Left ventricle myocardium inferior (tissue), 1 donor: ENCODE measurements at regions not wholly inside any gene's neighbourhood (a gene's known extent, or its start where the extent isn't known, plus 50 kb on each side); places are given as distances from the start of the nearest gene placed in this dataset.

Experiments
- DNase-seq: peaks from one replicate; pipeline ENCODE4 v3.0.0-alpha.2; 2020
- H3K27ac ChIP-seq: fragments of 200-600 bp; replicated peaks from 2 replicates; pipeline ENCODE4 v1.8.0; 2021
- H3K27me3 ChIP-seq: fragments of 200-600 bp; 2 replicates; pipeline ENCODE4 v1.8.0; 2021; ENCODE audit warnings: low read depth
- H3K36me3 ChIP-seq: fragments of 200-600 bp; 2 replicates; pipeline ENCODE4 v1.8.0; 2021
- H3K4me1 ChIP-seq: fragments of 200-600 bp; 2 replicates; pipeline ENCODE4 v1.8.0; 2021
- H3K4me3 ChIP-seq: fragments of 200-600 bp; 2 replicates; pipeline ENCODE4 v1.8.0; 2021; ENCODE audit warnings: mild to moderate bottlenecking, moderate library complexity
- H3K9me3 ChIP-seq: fragments of 200-600 bp; replicated peaks from 2 replicates; pipeline ENCODE4 v1.8.0; 2021
- intact Hi-C: fragments of 100-400 bp; cut with micrococcal nuclease; formaldehyde crosslinking; loops from one replicate; pipeline ENCODE4 v1.11.0; 2022
- TF ChIP-seq, protein P1 (sequence below): fragments of 200-600 bp; IDR thresholded peaks from 2 replicates; pipeline ENCODE4 v1.8.0; 2021; ENCODE audit warnings: antibody characterized with exemption, mild to moderate bottlenecking, borderline replicate concordance
- donor health status: DM: no; HTN: yes; CAD: no; lungs with severe emphysema.

DNA sequence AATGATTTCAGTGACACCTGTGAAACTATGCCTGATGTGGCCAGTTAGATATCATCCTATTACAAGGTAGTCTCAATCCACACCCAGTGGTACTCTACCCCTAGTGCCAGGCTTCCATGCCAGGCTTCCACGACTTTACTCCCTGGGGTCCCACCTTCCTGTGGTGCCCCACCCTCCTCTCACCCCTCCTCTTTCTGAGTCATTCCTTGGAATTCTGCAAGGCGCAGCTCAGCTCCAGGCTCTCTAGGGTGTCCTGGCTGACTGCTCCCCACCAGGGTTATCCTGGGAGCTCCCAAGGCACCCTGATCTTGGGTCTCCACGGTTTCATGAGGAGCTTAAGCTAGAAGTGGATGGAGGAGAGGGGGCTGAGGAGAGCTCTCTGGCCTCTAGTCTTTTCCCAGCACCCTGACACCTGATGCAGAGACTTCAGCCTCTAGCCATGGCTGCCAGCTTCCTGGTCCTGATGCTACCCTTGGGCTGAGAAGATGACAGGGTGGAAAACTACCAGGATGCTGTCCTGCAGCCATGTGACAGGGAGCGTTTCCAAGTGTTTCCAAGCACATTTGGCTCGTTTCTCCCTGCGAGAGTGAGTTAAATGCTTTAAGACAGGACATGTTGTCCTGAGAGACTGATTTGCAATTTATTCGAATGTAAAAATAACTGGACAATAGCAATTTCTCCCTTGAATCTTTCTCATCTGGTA is 1461.2 kb downstream of the TBC1D22A start:
- Histone ChIP-seq H3K27ac (no peak overlapping the region), H3K4me3 (no peak overlapping the region), H3K36me3 (no peaks in the 10 kb centered on the region), H3K9me3 (peaks cover 22% of the 10 kb centered on the region), H3K27me3 (peaks cover 59% of the 10 kb centered on the region), H3K4me1 (no peaks in the 10 kb centered on the region)
- TF ChIP-seq, protein P1, sequence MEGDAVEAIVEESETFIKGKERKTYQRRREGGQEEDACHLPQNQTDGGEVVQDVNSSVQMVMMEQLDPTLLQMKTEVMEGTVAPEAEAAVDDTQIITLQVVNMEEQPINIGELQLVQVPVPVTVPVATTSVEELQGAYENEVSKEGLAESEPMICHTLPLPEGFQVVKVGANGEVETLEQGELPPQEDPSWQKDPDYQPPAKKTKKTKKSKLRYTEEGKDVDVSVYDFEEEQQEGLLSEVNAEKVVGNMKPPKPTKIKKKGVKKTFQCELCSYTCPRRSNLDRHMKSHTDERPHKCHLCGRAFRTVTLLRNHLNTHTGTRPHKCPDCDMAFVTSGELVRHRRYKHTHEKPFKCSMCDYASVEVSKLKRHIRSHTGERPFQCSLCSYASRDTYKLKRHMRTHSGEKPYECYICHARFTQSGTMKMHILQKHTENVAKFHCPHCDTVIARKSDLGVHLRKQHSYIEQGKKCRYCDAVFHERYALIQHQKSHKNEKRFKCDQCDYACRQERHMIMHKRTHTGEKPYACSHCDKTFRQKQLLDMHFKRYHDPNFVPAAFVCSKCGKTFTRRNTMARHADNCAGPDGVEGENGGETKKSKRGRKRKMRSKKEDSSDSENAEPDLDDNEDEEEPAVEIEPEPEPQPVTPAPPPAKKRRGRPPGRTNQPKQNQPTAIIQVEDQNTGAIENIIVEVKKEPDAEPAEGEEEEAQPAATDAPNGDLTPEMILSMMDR: no peak
- DNase-seq: no peak
- intact Hi-C loops: no loop called here

DNA sequence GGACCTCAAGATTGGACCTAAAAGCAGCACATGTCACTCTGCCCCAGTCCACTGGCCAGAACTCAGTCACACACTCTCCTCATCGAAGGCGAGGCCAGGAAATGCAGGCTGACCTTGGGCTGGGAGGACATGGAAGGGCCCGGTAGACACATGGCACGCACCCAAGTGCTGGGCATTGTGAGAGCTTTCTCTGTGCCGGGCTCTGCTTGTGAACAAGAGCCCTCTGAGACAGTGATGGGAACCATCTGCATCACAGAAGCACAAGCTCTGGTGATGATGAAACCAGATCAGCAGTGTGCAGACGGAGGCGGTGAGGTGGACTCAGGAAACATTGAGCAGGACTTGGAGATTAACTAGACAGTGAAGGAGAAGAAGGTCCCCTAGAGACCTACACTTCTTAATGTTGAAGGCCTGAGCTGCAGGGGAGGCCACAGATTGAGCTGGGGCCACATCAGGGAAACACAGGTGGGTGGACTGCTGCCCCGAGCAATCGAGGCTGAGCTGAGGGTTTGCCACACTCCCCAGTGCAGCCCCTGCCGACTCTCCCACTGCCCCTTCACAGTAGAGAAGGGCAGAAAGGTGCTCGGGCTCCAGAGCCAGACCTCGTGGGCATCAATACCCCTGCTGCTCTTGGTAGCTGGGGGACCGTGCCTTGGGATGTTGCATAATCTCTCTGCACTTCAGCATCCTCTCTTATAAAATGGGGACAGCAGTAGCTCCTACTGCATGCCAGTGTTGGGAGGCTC is 1460.5 kb downstream of the TBC1D22A start:
- no peak overlapping the region for H3K4me3 ChIP-seq
- no peaks in the 10 kb centered on the region for H3K4me1 ChIP-seq
- peaks cover 22% of the 10 kb centered on the region for H3K9me3 ChIP-seq
- DNase-seq: no peak
- H3K27ac ChIP-seq: no peak overlapping the region
- intact Hi-C loops: no loop called here
- TF ChIP-seq, protein P1: no peak
- H3K36me3 ChIP-seq: no peaks in the 10 kb centered on the region
- peaks cover 60% of the 10 kb centered on the region for H3K27me3 ChIP-seq

DNA sequence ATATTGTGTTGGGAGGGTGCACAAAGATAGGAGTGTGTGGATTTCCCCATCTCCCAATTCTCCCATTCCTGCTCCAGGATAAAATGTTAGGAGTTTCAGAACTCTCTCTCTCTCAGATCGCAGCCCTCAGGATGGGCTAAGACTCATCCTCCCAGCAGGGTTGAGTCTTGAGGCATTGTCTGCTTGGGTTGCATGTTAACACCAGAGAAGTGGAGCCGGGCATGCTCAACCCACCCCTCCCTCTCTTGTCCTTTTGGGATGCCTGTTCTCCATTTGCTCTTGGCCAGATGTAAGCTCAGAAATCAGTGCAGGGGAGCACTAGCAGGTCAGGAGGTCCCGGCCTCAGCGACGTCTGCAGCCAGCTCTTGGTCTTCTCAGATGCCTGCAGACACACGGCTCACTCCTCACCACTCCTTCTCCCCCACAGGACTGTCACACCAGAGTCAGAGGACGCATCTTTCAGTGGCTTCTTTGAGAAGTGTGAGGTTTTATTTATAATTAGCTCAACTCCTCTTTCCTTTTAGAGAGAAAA is 1456.5 kb downstream of the TBC1D22A start:
- Histone ChIP-seq H3K27ac (no peak overlapping the region), H3K36me3 (no peaks in the 10 kb centered on the region)
- intact Hi-C loops: no loop called here

DNA sequence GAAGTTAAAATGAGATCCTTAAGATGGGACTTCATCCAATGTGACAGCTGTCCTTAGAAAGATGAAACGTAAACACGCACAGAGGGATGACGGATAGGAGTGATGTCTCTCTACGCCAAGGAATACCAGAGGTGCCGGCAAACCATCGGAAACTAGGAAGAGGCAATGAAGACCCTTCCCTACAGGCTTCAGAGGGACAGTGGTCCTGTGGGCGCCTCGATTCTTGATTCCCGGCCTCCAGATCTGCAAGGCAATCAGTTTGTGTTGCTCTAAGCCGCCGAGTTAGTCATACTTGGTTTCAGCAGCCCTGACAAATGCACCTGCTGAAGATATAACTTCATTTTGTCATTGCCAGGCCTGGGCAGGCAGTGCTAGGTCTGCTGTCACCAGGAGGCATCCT is 1455.1 kb downstream of the TBC1D22A start:
- no peaks in the 10 kb centered on the region for H3K4me1 ChIP-seq
- H3K9me3 ChIP-seq: peaks cover 29% of the 10 kb centered on the region
- peaks cover 51% of the 10 kb centered on the region for H3K27me3 ChIP-seq
- TF ChIP-seq, protein P1: no peak
- DNase-seq: no peak
- no peaks in the 10 kb centered on the region for H3K36me3 ChIP-seq
- intact Hi-C loops: no loop called here
- no peak overlapping the region for H3K27ac ChIP-seq
- no peak overlapping the region for H3K4me3 ChIP-seq

More for the DNA sequence above, 1456.5 kb downstream of the TBC1D22A start:
- Histone ChIP-seq H3K9me3 (peaks cover 29% of the 10 kb centered on the region), H3K4me1 (no peaks in the 10 kb centered on the region), H3K4me3 (no peak overlapping the region), H3K27me3 (peaks cover 48% of the 10 kb centered on the region)
- DNase-seq: no peak
- TF ChIP-seq, protein P1: no peak

DNA sequence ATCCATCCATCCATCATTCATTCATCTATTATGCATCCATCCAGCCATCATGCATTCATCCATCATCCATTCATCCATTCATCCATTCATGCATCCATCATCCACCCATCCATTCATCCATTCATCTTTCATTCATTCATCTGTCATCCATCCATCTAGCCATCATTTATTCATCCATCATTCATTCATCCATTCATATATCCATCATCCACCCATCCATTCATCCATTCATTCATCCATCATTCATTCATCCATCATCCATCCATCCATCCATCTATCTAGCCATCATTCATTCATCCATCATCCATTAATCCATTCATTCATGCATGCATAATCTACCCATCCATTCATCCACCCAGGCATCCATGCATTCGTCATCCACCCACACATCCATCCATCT is 1450.3 kb downstream of the TBC1D22A start:
- Histone ChIP-seq H3K4me1 (no peaks in the 10 kb centered on the region), H3K9me3 (peaks cover 7% of the 10 kb centered on the region), H3K36me3 (no peaks in the 10 kb centered on the region), H3K4me3 (no peak overlapping the region), H3K27me3 (peaks cover 84% of the 10 kb centered on the region), H3K27ac (no peak overlapping the region)
- TF ChIP-seq, protein P1: no peak
- no peak for DNase-seq
- intact Hi-C loops: no loop called here
